Endothelial cell of umbilical vein (primary cell): ENCODE measurements at regions not wholly inside any gene's neighbourhood (a gene's known extent, or its start where the extent isn't known, plus 50 kb on each side); places are given as distances from the start of the nearest gene placed in this dataset.

ENCODE experiments used
- BruUV-seq: library from RNA; stranded (reverse); fragments of 400-500 nt; replicated peaks from 2 replicates; lab custom pipeline; 2021; lab: Mats Ljungman, UMichigan
- CTCF ChIA-PET: fragments of 300-600, 350-600 bp; sonication (Branson Sonifier 250); formaldehyde crosslinking; loops from one replicate; lab custom pipeline; 2021; ENCODE audit warnings: antibody characterized with exemption, inconsistent platforms; lab: Charles Lee
- POLR2A ChIA-PET: fragments of 300-600, 350-600 bp; sonication (Branson Sonifier 250); formaldehyde crosslinking; loops from one replicate; lab custom pipeline; 2021; ENCODE audit warnings: antibody characterized with exemption, inconsistent platforms; lab: Charles Lee
- DNase-seq: peaks from one replicate; pipeline ENCODE4 v3.0.0-alpha.2; 2011; ENCODE audit warnings: low read depth, low spot score
- FAIRE-seq: peaks from 2 replicates; lab custom pipeline; 2011; peaks lifted over from hg19 to GRCh38; lab: Jason Lieb, UNC
- H2AFZ ChIP-seq: 2 replicates; pipeline ENCODE4 v1.6.0; 2012; ENCODE audit warnings: low read depth, low read length, control low read depth, inconsistent platforms
- H3K27ac ChIP-seq: 2 replicates; pipeline ENCODE4 v1.5.1; 2011; ENCODE audit warnings: low read depth, mild to moderate bottlenecking, control low read depth, low read length, moderate library complexity; ENCODE audit not compliant: insufficient read depth
- H3K27me3 ChIP-seq, 2 experiments: 2 replicates each; pipeline versions ENCODE4 v1.6.0 to v1.6.1; 2011; ENCODE audit warnings: low read length in 2 of 2, mixed read lengths in 1 of 2; ENCODE audit not compliant: control insufficient read depth in 2 of 2, insufficient read depth in 2 of 2
- H3K36me3 ChIP-seq, 2 experiments: 2 replicates in 1 of 2; 3 replicates in 1 of 2; pipeline ENCODE4 v1.5.1; 2011; ENCODE audit warnings: low read length in 2 of 2, mild to moderate bottlenecking in 1 of 2, moderate library complexity in 1 of 2; ENCODE audit not compliant: control insufficient read depth in 2 of 2, insufficient read depth in 2 of 2; ENCODE audit errors: extremely low read depth in 1 of 2
- H3K4me1 ChIP-seq: 3 replicates; pipeline ENCODE4 v1.5.1; 2011; ENCODE audit warnings: mild to moderate bottlenecking, low read length; ENCODE audit not compliant: control insufficient read depth, insufficient read depth; ENCODE audit errors: extremely low read depth
- H3K4me2 ChIP-seq: 2 replicates; pipeline ENCODE4 v1.6.1; 2011; ENCODE audit warnings: low read length, control low read depth, mixed read lengths; ENCODE audit not compliant: insufficient read depth
- H3K4me3 ChIP-seq, 3 experiments: fragments of 200-600 bp in 1 of 3; sonication (generic), shearing (Covaris generic) in 1 of 3; replicated peaks in 1 of 3; 2 replicates each; pipeline ENCODE4 v1.5.1; 2011 to 2016; ENCODE audit warnings: control low read depth in 3 of 3, low read length in 3 of 3, mild to moderate bottlenecking in 2 of 3, inconsistent platforms in 1 of 3, low read depth in 1 of 3, moderate library complexity in 1 of 3; ENCODE audit not compliant: insufficient read depth in 1 of 3
- H3K79me2 ChIP-seq: 2 replicates; pipeline ENCODE4 v1.6.0; 2012; ENCODE audit warnings: low read length, inconsistent platforms; ENCODE audit not compliant: control insufficient read depth, insufficient read depth
- H3K9ac ChIP-seq: replicated peaks from 2 replicates; pipeline ENCODE3; 2011; ENCODE audit warnings: low read length, control low read depth; ENCODE audit not compliant: insufficient read depth; ENCODE audit errors: extremely low read depth
- H3K9me1 ChIP-seq: replicated peaks from 3 replicates; pipeline ENCODE4 v1.6.0; 2011; ENCODE audit warnings: mild to moderate bottlenecking, low read length; ENCODE audit not compliant: control insufficient read depth, insufficient read depth; ENCODE audit errors: extremely low read depth
- H3K9me3 ChIP-seq: replicated peaks from 2 replicates; pipeline ENCODE4 v1.5.1; 2012; ENCODE audit warnings: low read length, inconsistent platforms; ENCODE audit not compliant: control insufficient read depth, insufficient read depth
- H4K20me1 ChIP-seq: replicated peaks from 2 replicates; pipeline ENCODE3; 2011; ENCODE audit warnings: mild to moderate bottlenecking, low read length; ENCODE audit not compliant: control insufficient read depth, insufficient read depth; ENCODE audit errors: extremely low read depth
- CTCF ChIP-seq, 2 donors: IDR thresholded peaks; 1 replicate in 1 of 2; 2 replicates in 1 of 2; pipeline ENCODE4 v1.5.1; 2011; ENCODE audit warnings: low read length in 2 of 2, mild to moderate bottlenecking in 2 of 2, moderate library complexity in 2 of 2, control low read depth in 1 of 2, inconsistent platforms in 1 of 2, low read depth in 1 of 2; ENCODE audit not compliant: insufficient read depth in 1 of 2; ENCODE audit errors: extremely low read depth in 1 of 2
- FOS ChIP-seq: IDR thresholded peaks from 2 replicates; pipeline ENCODE4 v1.6.1; 2011; ENCODE audit warnings: mild to moderate bottlenecking, low read length, moderate library complexity, borderline replicate concordance; ENCODE audit not compliant: insufficient read depth
- GATA2 ChIP-seq: IDR thresholded peaks from 2 replicates; pipeline ENCODE4 v1.7.0; 2011; ENCODE audit warnings: low read depth, mild to moderate bottlenecking, moderate library complexity, mixed read lengths, low read length; ENCODE audit not compliant: insufficient read length, insufficient read depth
- JUN ChIP-seq: IDR thresholded peaks from 2 replicates; pipeline ENCODE4 v1.6.1; 2011; ENCODE audit warnings: borderline replicate concordance, low read depth; ENCODE audit not compliant: insufficient read length, insufficient read depth
- MAX ChIP-seq: IDR thresholded peaks from 2 replicates; pipeline ENCODE4 v1.6.1; 2011; ENCODE audit not compliant: insufficient read depth, insufficient read length
- MYC ChIP-seq: IDR thresholded peaks from one replicate; pipeline ENCODE4 v1.6.1; 2011; ENCODE audit warnings: mild to moderate bottlenecking, low read depth, low read length
- POLR2AphosphoS5 ChIP-seq: IDR thresholded peaks from 2 replicates; pipeline ENCODE4 v1.6.1; 2012; ENCODE audit warnings: low read depth, mild to moderate bottlenecking, control low read depth, low read length, moderate library complexity; ENCODE audit not compliant: insufficient read depth
- dilution Hi-C: fragments of 300-500 bp; cut with MboI; formaldehyde crosslinking; loops from one replicate; pipeline ENCODE4 v1.15.0; 2019; ENCODE audit warnings: low sequenced_read_pairs; ENCODE audit not compliant: extremely low pct_ligation_motif_present
- intact Hi-C: fragments of 100-400 bp; cut with micrococcal nuclease; formaldehyde crosslinking; loops from one replicate; pipeline ENCODE4 v1.10.0; 2022

- CTCF ChIA-PET, result no interaction called here
- Histone ChIP-seq H3K9me3 (peaks cover 4% of the 10 kb centered on the region), H3K27ac (no peak overlapping the region), H3K36me3 (no peaks in the 10 kb centered on the region), H3K4me2 (no peak overlapping the region), H3K27me3 (no peaks in the 10 kb centered on the region), H3K4me1 (no peaks in the 10 kb centered on the region), H3K4me3 (no peak overlapping the region), H3K9ac (no peak overlapping the region), H3K9me1 (no peaks in the 10 kb centered on the region), H4K20me1 (no peaks in the 10 kb centered on the region), H3K79me2 (no peaks in the 10 kb centered on the region), H2AFZ (no peak overlapping the region)
- no TSS peak for BruUV-seq
- FAIRE-seq, result no peak
- DNase-seq, result no peak
- intact Hi-C loops (no loop called here), dilution Hi-C loops (no loop called here)
- POLR2A ChIA-PET, result no interaction called here
- TF ChIP-seq MYC (no peak), JUN (no peak), POLR2AphosphoS5 (no peak), MAX (no peak), FOS (no peak), GATA2 (no peak), CTCF (IDR thresholded peaks at IDR 0.05; ENCODE audit: extremely low read depth in 1 of 2, insufficient read depth in 1 of 2, low read depth in 1 of 2, low read length in 2 of 2) (no peak)
Measured at GRCh38 chr2:850429-850828, 100.2 kb upstream of the SNTG2 start.
